ENCODE measurements at regions not wholly inside any gene's neighbourhood (a gene's known extent, or its start where the extent isn't known, plus 50 kb on each side); places are given as distances from the start of the nearest gene placed in this dataset.
"Not testable (repeated sequence)": the region's sequence is repeated elsewhere in the genome, so short reads cannot be mapped to it uniquely, and the experiment has no call there.

- H3K4me1 ChIP-seq, result peaks cover 0 to 3% (median 0%) of the 10 kb centered on the region in 4 donors
These were observed 134.1 kb upstream of the LMNTD1 start for GRCh38 chr12:25687226-25687625.

GRCh38 chr12:25688851-25689250 is 135.8 kb upstream of the LMNTD1 start:
- H3K4me1 ChIP-seq; H3K4me3 ChIP-seq; DNase-seq; H3K27ac ChIP-seq; H3K9me3 ChIP-seq; intact Hi-C loops (cut with DNase I; ENCODE audit: low total_unique reads); H3K27me3 ChIP-seq; H3K36me3 ChIP-seq: not testable (repeated sequence)

More at GRCh38 chr12:25687226-25687625, 134.1 kb upstream of the LMNTD1 start:
- Histone ChIP-seq H3K9me3 (no peaks in the 10 kb centered on the region), H3K4me3 (no peak overlapping the region), H3K27me3 (no peaks in the 10 kb centered on the region), H3K36me3 (no peaks in the 10 kb centered on the region), H3K27ac (no peak overlapping the region)
- TF ChIP-seq, protein P1, sequence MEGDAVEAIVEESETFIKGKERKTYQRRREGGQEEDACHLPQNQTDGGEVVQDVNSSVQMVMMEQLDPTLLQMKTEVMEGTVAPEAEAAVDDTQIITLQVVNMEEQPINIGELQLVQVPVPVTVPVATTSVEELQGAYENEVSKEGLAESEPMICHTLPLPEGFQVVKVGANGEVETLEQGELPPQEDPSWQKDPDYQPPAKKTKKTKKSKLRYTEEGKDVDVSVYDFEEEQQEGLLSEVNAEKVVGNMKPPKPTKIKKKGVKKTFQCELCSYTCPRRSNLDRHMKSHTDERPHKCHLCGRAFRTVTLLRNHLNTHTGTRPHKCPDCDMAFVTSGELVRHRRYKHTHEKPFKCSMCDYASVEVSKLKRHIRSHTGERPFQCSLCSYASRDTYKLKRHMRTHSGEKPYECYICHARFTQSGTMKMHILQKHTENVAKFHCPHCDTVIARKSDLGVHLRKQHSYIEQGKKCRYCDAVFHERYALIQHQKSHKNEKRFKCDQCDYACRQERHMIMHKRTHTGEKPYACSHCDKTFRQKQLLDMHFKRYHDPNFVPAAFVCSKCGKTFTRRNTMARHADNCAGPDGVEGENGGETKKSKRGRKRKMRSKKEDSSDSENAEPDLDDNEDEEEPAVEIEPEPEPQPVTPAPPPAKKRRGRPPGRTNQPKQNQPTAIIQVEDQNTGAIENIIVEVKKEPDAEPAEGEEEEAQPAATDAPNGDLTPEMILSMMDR (IDR thresholded peaks at IDR 0.05), result no peak
- DNase-seq, result no peak
- intact Hi-C loops (cut with DNase I; ENCODE audit: low total_unique reads), result no loop called here

DNA sequence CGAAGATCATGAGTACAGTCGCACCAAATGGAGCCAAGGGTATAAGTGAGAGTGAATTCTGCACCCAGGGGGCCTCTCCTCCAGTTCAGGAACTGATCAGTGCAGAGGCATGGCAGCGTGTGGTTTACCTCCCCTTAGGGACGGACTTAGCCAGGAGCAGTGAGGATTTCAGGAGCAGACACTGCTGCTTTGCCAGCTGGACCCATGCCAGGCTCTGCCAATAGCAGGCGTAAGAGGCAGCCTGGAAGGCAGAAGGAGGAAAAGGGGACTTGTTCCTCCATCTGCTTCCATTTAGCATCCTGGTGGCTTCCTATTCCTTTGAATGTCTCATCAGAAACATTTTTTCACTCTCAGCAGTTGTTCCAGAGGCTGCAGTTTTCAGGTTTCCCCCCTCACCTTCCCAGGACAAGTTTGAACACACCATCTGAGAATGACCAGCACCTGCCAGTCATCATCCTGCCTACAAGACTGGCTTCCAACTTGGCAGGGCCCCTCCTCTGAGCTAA is 137.0 kb upstream of the LMNTD1 start:
- H3K27ac ChIP-seq, result no peak overlapping the region
- no peak for DNase-seq
- TF ChIP-seq, protein P1 (IDR thresholded peaks at IDR 0.05), result no peak

GRCh38 chr12:25690996-25691864 is 138.1 kb upstream of the LMNTD1 start:
- intact Hi-C loops (cut with DNase I; ENCODE audit: low total_unique reads), result no loop called here
- Histone ChIP-seq H3K9me3 (no peaks in the 10 kb centered on the region), H3K36me3 (no peaks in the 10 kb centered on the region)

More for the DNA sequence above, 137.0 kb upstream of the LMNTD1 start:
- Histone ChIP-seq H3K36me3 (no peaks in the 10 kb centered on the region), H3K4me3 (no peak overlapping the region), H3K27me3 (no peaks in the 10 kb centered on the region), H3K4me1 (peaks cover 0 to 3% (median 0%) of the 10 kb centered on the region in 4 donors), H3K9me3 (no peaks in the 10 kb centered on the region)
- intact Hi-C loops (cut with DNase I; ENCODE audit: low total_unique reads), result no loop called here

GRCh38 chr12:25691865-25692114 is 138.7 kb upstream of the LMNTD1 start:
- Histone ChIP-seq H3K9me3 (no peaks in the 10 kb centered on the region), H3K4me1 (peaks cover 0 to 3% (median 0%) of the 10 kb centered on the region in 4 donors), H3K4me3 (no peak overlapping the region), H3K27me3 (no peaks in the 10 kb centered on the region), H3K36me3 (no peaks in the 10 kb centered on the region), H3K27ac (no peak overlapping the region)
- TF ChIP-seq, protein P1 (IDR thresholded peaks at IDR 0.05), result no peak
- intact Hi-C loops (cut with DNase I; ENCODE audit: low total_unique reads), result no loop called here
- no peak for DNase-seq

More at GRCh38 chr12:25690996-25691864, 138.1 kb upstream of the LMNTD1 start:
- no peak overlapping the region for H3K27ac ChIP-seq
- TF ChIP-seq, protein P1 (IDR thresholded peaks at IDR 0.05), result no peak
- H3K4me1 ChIP-seq, result peaks cover 0 to 3% (median 0%) of the 10 kb centered on the region in 4 donors
- H3K4me3 ChIP-seq, result no peak overlapping the region
- no peak for DNase-seq
- no peaks in the 10 kb centered on the region for H3K27me3 ChIP-seq

Data from tibial artery (tissue), 4 donors.